SIG-M5 treated with dmso at 0.1 percent for 504 hours (cell line): ENCODE measurements at regions not wholly inside any gene's neighbourhood (a gene's known extent, or its start where the extent isn't known, plus 50 kb on each side); places are given as distances from the start of the nearest gene placed in this dataset.

Experiments
- DNase-seq: peaks from one replicate; lab custom pipeline; 2025; ENCODE audit not compliant: unreplicated experiment; lab: John Stamatoyannopoulos, UW

- DNase-seq: no peak
Measured at GRCh38 chr19:27777726-27778125, 1435.2 kb downstream of the UQCRFS1 start.

- no peak for DNase-seq
Measured at GRCh38 chr19:27777242-27777641, 1435.7 kb downstream of the UQCRFS1 start.

DNA sequence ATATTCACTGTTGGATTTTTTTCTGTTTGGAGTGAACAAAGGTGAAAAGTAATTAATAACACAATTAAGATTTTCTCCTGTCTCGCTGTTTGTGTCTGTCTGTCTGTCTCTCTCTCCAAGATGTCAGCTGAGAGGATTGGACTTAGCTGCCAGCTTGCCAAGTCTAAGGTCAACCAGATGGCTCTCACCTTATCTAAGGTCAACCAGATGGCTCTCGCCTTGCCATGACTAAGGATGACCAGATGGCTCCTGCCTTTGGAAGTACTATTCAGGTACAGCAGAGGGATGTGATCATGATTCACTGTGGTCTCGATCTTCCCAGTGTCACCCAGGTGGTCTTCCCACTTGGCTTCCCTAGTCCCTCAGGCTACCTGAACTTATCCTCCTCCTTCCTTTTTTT lies 1436.4 kb downstream of the UQCRFS1 start:
- no peak for DNase-seq

DNA sequence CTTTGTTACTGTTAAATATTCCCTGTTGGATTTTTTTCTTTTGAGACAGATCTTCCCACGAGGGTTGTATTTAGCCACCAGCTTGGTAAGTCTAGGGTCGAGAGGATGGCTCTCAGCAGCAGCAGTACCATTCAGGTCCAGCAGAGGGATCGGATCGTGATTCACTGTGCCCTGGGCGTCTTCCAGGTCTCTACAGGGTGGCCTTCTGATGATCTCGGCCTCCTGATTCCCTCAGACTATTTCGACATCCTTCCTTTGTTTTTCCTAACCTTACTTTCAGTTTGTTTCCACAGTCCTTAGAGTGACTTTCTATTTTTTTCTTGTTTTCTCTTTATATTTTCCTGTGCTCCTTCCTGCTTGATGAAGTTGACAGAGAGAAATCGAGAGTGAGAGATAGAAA lies 1436.9 kb downstream of the UQCRFS1 start:
- peak; percentile 10 for DNase-seq

GRCh38 chr19:27775395-27775794 lies 1437.6 kb downstream of the UQCRFS1 start:
- DNase-seq: no peak

DNA sequence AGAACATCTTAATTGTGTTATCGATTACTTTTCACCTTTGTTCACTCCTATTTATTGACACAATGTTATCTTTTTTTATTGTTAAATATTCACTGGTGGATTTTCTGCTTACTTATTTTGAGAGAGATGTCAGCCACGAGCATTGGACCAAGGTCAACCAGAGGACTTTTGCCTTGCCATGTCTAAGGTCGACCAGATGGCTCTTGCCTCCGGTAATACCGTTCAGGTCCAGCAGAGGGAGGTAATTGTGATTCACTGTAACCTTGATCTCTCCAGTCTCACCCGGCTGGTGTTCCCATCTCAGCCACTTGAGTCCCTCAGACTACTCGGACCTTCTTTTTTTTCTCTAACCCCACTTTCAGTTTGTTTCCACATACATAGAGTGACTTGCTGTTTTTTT lies 1438.1 kb downstream of the UQCRFS1 start:
- DNase-seq: peak; percentile 3

- DNase-seq: no peak
Measured at GRCh38 chr19:27774337-27774736, 1438.6 kb downstream of the UQCRFS1 start.

DNA sequence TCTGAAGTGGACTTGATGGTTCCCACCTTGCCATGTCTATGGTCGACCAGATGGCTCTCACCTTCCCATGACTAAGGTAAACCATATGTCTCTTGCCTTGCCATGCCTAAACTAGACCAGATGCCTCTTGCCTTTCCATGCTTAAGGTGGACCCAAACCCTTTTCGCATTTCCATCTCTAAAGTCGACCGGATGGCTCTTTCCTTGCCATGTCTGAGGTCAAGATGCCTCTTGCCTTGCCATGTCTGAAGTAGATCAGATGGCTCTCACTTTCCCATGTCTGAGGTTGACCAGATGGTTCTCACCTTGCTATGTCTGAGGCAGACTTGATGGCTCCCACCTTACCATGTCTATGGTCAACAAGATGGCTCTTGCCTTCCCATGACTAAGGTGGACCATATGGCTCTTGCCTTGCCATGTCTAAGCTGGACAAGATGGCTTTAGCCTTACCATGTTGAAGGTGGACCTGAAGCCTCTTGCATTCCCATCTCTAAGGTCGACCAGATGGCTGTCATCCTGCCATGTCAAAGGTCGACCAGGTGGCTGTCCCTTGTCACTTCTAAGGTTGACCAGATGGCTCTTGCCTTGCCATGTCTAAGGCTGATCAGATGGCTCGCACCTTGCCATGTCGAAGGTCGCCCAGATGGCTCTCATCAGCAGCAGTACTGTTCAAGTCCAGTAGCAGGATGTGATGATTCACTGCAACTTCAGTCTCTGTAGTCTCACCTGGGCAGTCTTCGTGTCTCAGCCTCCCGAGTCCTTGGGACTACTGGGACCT lies 1439.4 kb downstream of the UQCRFS1 start:
- DNase-seq: no peak

- DNase-seq: no peak
Measured at GRCh38 chr19:27772059-27772458, 1440.9 kb downstream of the UQCRFS1 start.

DNA sequence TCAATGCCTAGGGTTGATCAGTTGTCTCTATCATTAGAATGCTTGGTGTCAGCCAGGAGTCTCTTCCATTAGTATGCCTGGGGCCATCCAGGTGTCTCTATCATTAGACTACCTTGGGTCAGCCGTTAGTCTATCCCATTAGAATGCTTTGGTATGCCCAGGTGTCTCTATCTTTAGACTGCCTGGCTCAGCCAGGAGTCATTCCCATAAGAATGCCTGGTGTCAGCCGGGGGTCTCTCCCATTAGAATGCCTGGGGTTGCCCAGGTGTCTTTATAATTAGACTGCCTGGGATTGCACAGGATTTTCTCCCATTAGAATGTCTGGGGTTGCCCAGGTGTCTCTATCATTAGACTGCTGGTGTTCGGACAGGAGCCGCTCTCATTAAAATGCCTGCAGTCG lies 1442.9 kb downstream of the UQCRFS1 start:
- DNase-seq: no peak

- DNase-seq: no peak
Measured at GRCh38 chr19:27767234-27767633, 1445.7 kb downstream of the UQCRFS1 start.

DNA sequence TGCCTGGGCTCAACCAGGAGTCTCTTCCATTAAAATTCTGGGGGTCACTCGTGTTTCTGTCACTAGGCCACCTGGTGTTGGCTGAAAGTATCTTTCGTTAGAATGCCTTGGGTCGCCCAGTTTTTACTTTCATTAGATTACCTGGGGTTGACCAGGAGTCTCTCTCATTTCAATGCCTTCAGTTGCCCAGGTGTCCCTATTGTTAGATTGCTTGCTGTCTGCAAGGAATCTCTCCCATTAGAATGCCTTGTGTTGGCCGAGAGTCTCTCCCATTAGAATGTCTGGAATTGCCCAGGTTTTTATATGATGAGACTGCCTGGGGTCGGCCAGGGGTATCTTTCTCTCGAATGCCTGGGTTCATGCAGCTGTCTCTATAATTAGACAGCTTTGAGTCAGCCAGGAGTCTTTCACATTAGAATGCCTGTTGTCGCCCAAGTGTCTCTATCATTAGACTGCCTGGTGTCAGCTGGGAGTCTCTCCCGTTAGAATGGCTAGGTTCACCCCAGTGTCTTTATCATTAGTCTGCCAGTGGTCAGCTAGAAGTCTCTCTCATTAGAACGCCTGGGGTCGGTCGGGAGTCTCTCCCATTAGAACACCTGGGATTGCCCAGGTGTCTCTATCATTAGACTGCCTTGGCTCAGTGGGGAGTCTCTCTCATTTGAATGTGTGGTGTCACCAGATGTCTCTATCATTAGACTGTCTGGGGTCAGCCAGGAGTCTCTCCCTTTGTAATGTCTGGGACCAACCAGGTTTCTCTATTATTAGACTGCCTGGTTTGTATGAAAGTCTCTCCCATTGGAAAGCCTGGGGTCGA lies 1446.8 kb downstream of the UQCRFS1 start:
- DNase-seq: no peak

DNA sequence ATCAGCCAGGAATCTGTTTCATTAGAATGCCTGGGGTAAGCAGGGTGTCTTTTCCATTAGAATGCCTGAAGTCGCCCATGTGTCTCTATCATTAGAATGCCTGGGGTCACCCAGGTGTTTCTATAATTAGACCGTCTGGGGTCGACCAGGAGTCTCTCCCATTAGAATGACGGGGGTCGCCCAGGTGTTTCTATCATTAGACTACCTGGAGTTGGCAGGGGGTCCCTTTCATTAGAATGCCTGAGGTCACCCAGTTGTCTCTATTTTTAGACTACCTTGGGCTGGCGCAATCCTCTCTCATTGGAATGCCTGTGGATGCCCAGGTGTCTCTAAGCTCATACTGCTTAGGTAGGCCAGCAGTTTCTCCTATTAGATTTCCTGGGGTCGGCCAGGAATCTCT lies 1447.6 kb downstream of the UQCRFS1 start:
- DNase-seq: no peak

DNA sequence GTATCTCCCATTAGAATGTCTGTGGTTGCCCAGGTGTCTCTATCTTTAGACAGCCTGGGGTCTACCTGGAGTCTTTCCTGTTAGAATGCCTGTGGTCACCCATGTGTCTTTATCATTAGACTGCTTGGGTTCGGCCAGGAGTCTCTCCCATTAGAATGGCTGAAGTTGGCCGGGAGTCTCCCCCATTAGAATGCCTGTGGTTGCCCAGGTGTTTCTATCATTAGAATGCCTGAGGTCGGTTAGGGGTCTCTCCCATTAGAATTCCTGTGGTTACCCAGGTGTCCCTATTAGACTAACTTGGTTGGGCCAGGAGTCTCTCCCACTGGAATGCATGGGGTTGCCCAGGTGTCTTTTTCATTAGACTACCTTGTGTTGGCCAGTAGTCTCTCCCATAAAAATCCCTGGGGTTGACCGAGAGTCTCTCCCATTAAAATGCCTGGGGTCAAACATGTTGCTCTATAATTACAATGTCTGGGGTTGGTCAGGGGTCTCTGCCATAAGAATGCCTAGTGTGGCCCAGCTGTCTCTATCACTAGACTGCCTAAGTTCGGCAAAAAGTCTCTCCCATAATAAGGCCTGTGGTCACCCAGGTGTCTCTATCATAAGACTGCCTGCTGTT lies 1448.7 kb downstream of the UQCRFS1 start:
- no peak for DNase-seq

GRCh38 chr19:27762933-27763332 lies 1450.0 kb downstream of the UQCRFS1 start:
- no peak for DNase-seq

DNA sequence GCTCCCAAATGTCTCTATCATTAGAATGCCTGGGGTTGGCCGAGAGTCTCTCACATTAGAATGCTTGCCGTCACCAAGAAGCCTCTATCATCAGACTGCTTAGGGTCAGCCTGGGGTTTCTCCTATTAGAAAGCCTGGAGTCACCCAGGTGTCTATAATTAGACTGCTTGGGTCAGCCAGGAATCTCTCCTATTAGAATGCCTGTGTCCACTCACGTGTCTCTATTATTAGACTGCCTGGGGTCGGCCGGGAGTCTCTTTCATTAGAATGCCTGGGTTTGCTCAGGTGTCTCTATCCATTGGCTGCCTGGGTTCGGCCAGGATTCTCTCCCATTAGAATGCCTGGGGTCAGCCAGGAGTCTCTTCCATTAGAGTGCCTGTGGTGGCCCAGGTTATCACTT lies 1453.1 kb downstream of the UQCRFS1 start:
- no peak for DNase-seq

DNA sequence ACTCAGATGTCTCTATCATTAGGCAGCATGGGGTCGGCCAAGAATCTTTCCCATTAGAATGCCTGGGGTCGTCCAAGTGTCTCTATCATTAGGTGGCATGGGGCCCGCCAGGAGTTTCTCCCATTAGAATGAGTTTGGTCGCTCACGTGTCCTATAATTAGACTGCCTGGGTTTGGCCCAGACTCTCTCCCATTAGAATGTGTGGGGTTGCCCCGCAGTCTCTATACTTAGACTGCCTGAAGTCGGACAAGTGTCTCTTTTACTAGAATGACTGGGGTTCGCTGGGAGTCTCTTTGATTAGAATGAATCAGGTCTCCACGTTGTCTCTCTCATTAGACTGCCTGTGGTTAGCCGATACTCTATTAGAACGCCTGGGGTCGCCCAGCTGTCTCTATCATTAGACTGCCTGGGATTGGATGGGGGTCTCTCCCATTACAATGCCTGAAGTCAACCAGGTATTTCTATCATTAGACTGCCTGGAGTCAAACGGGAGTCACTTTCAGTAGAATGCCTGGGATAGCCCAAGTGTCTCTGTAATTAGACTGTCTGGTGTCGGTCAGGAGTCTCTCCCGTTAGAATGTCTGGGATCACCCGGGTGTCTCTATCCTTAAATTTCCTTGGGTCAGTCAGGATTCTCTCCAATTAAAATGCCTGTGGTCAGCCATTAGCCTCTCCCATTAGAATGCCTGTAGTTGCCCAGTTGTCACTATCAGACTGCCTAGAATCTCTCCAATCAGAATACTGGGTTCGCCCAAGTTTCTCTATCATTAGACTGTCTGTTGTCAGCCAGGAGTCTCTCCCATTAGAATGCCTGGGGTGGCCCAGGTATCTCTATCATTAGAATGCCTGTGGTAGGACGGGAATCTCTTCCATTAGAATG lies 1454.1 kb downstream of the UQCRFS1 start:
- no peak for DNase-seq

DNA sequence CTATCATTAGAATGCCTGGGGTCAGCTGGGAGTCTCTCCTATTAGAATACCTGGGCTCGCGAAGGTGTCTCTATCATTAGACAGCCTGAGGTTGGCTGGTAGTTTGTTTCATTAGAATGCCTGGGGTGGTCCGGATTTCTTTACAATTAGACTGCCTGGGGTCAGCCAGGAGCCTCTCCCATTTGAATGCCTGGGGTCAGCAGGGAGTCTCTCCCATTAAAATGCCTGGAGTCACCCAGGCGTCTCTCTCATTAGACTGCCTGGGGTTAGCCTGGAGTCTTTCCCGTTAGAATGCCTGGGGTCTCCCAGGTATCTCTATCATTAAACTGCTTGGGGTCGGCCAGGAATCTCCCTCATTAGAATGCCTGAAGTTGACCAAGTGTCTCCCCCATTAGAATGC lies 1458.3 kb downstream of the UQCRFS1 start:
- DNase-seq: no peak

DNA sequence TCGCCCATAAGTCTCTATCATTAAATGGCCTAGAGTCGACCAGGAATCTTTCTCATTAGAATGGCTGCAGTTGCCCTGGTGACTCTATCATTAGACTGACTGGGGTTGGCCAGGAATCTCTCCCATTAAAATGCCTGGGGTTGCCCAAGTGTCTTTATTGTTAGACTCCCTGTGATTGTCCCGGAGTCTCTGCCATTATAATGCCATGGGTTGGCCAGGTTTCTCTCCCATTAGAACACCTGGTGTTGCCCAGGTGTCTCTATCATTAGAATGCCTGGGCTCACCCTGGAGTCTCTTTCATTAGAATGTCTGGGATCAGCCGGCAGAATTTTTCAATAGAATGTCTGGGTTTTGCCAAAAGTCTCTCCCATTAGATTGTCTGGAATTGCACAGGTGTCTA lies 1459.3 kb downstream of the UQCRFS1 start:
- DNase-seq: no peak

DNA sequence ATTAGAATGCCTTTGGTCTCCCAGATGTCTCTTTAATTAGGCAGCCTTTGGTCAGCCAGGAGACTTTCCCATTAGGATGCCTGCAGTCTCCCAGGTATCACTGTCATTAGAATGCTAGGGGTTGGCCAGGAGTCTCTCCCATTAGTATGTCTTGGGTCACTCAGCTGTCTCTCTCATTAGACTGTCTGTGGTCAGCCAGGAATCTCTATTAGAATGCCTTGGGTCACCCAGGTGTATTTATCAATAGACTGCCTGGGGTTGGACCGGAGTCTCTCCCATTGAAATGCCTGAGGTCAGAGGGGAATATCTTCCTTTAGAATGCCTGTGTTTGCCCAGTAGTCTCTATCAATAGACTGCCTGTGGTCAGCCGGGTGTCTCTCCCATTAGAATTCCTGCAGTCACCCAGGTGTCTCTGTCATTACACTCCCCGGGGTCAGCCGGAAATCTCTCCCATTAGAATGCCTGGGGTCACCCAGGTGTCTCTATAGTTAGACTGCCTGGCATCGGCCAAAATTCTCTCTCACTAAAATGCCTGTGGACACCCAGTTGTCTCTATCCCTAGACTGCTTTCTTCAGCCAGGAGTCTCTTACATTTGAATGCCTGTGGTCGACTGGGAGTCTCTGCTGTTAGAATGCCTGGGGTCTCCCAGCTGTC lies 1460.3 kb downstream of the UQCRFS1 start:
- DNase-seq: no peak

- no peak for DNase-seq
Measured at GRCh38 chr19:27751044-27751391, 1461.9 kb downstream of the UQCRFS1 start.
